Transverse colon (tissue), 4 donors: ENCODE measurements at regions not wholly inside any gene's neighbourhood (a gene's known extent, or its start where the extent isn't known, plus 50 kb on each side); places are given as distances from the start of the nearest gene placed in this dataset.

Source experiments
- EP300 ChIP-seq: sonication (generic); formaldehyde crosslinking; IDR thresholded peaks from one replicate; pipeline ENCODE4 v1.6.1; 2017; ENCODE audit warnings: antibody characterized with exemption, low read depth
- POLR2A ChIP-seq: fragments of 450-650 bp; IDR thresholded peaks from one replicate; pipeline ENCODE4 v1.6.1; 2016; ENCODE audit warnings: antibody characterized with exemption, mild to moderate bottlenecking, moderate library complexity
- POLR2AphosphoS5 ChIP-seq, 3 donors: sonication (generic); formaldehyde crosslinking; IDR thresholded peaks; one replicate each; pipeline ENCODE4 v1.6.1; 2016; ENCODE audit warnings: antibody characterized with exemption in 3 of 3
- TF ChIP-seq, protein P1 (sequence below), 5 experiments: fragments of 200-600 bp in 3 of 5; fragments of 450-650 bp in 2 of 5; sonication (generic) in 3 of 5; IDR thresholded peaks; 1 replicate in 2 of 5; 2 replicates in 3 of 5; pipeline ENCODE4 v1.5.1; 2016 to 2017; ENCODE audit warnings: antibody characterized with exemption in 5 of 5, inconsistent platforms in 3 of 5, mild to moderate bottlenecking in 2 of 5, moderate library complexity in 1 of 5

DNA sequence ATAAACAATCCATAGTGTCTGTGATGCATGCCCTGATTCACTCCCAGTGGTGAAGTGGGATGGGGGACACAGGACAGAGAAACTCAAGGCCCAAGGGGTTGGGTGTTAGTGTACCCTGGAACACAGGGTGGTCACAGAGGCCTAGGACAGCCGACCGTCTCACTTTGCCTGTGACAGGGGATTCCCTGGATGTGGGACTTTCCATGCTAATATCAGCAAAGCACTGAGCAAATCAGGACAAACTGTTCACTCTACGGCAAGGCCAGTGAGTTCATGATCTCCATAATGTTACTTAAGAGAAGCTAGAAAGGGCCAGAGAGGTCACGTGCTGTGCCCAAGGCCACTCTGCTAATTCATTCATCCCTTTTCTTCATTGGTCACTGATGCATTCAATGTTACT lies 158.7 kb upstream of the RBPJ start:
- TF ChIP-seq, protein P1, sequence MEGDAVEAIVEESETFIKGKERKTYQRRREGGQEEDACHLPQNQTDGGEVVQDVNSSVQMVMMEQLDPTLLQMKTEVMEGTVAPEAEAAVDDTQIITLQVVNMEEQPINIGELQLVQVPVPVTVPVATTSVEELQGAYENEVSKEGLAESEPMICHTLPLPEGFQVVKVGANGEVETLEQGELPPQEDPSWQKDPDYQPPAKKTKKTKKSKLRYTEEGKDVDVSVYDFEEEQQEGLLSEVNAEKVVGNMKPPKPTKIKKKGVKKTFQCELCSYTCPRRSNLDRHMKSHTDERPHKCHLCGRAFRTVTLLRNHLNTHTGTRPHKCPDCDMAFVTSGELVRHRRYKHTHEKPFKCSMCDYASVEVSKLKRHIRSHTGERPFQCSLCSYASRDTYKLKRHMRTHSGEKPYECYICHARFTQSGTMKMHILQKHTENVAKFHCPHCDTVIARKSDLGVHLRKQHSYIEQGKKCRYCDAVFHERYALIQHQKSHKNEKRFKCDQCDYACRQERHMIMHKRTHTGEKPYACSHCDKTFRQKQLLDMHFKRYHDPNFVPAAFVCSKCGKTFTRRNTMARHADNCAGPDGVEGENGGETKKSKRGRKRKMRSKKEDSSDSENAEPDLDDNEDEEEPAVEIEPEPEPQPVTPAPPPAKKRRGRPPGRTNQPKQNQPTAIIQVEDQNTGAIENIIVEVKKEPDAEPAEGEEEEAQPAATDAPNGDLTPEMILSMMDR (IDR thresholded peaks at IDR 0.05), result no peak
- TF ChIP-seq POLR2A (no peak), EP300 (no peak), POLR2AphosphoS5 (IDR thresholded peaks at IDR 0.05) (no peak)
